ENCODE measurements at regions not wholly inside any gene's neighbourhood (a gene's known extent, or its start where the extent isn't known, plus 50 kb on each side); places are given as distances from the start of the nearest gene placed in this dataset.
A peak's percentile ranks its signal among the peaks of the same experiment; 100 is the strongest.

- no peaks in the 10 kb centered on the region for H3K9me2 ChIP-seq (ENCODE audit: insufficient read depth, low read length)
- H3K4me2 ChIP-seq (ENCODE audit: low read length) = no peak overlapping the region
- H3F3A ChIP-seq (ENCODE audit: insufficient read depth, low read length, poor library complexity, severe bottlenecking) = no peaks in the 10 kb centered on the region
- H3K27me3 ChIP-seq (ENCODE audit: insufficient read depth, low read depth, low read length) = no peaks in the 10 kb centered on the region
- H3K79me2 ChIP-seq (replicated peaks; ENCODE audit: insufficient read depth, low read length) = no peaks in the 10 kb centered on the region
- H3K9me3 ChIP-seq (ENCODE audit: low read length) = no peaks in the 10 kb centered on the region
- no peak overlapping the region for H3K4me3 ChIP-seq (ENCODE audit: low read length)
- no peak overlapping the region for H3K27ac ChIP-seq (ENCODE audit: low read length)
- no peak for TF ChIP-seq MXI1 (conservative IDR thresholded peaks at IDR 0.05; ENCODE audit: poor library complexity, severe bottlenecking)
- no peak for TF ChIP-seq TAF1 (IDR thresholded peaks at IDR 0.05; ENCODE audit: low read depth)
- no peak for TF ChIP-seq POLR2AphosphoS5 (IDR thresholded peaks at IDR 0.05)
- TF ChIP-seq SMC3 (conservative IDR thresholded peaks at IDR 0.05; ENCODE audit: poor library complexity) = no peak
- TF ChIP-seq REST (IDR thresholded peaks at IDR 0.05; ENCODE audit: borderline replicate concordance) = no peak
- no peak for TF ChIP-seq RAD21 (conservative IDR thresholded peaks at IDR 0.05)
- TF ChIP-seq CTCF (IDR thresholded peaks at IDR 0.05; ENCODE audit: poor library complexity, severe bottlenecking) = no peak
- no peak for TF ChIP-seq EP300 (conservative IDR thresholded peaks at IDR 0.05; ENCODE audit: poor library complexity, severe bottlenecking)
- TF ChIP-seq EZH2 (IDR thresholded peaks at IDR 0.05; ENCODE audit: borderline replicate concordance, insufficient read depth, low read length, poor library complexity, severe bottlenecking) = no peak
- H3K9ac ChIP-seq (ENCODE audit: low read length) = no peak overlapping the region
- H3K36me3 ChIP-seq (ENCODE audit: insufficient read depth, low read length) = no peaks in the 10 kb centered on the region
- H4K20me1 ChIP-seq (ENCODE audit: insufficient read depth) = no peaks in the 10 kb centered on the region
- no peak overlapping the region for H2AFZ ChIP-seq (ENCODE audit: low read depth, low read length)
These were observed 52.7 kb upstream of the CRIM1 start for GRCh38 chr2:36302911-36303310.

GRCh38 chr2:36301843-36302242 lies 53.7 kb upstream of the CRIM1 start:
- H3K9ac ChIP-seq (ENCODE audit: low read length) = no peak overlapping the region
- H3K9me2 ChIP-seq (ENCODE audit: insufficient read depth, low read length) = no peaks in the 10 kb centered on the region
- H4K20me1 ChIP-seq (ENCODE audit: insufficient read depth) = no peaks in the 10 kb centered on the region
- H3K36me3 ChIP-seq (ENCODE audit: insufficient read depth, low read length) = no peaks in the 10 kb centered on the region
- no peak overlapping the region for H2AFZ ChIP-seq (ENCODE audit: low read depth, low read length)
- H3K4me2 ChIP-seq (ENCODE audit: low read length) = no peak overlapping the region
- H3K27me3 ChIP-seq (ENCODE audit: insufficient read depth, low read depth, low read length) = no peaks in the 10 kb centered on the region
- H3K9me3 ChIP-seq (ENCODE audit: low read length) = no peaks in the 10 kb centered on the region
- TF ChIP-seq SMC3 (conservative IDR thresholded peaks at IDR 0.05; ENCODE audit: poor library complexity) (peak; percentile 23), REST (IDR thresholded peaks at IDR 0.05; ENCODE audit: borderline replicate concordance) (peak; percentile 44), TAF1 (IDR thresholded peaks at IDR 0.05; ENCODE audit: low read depth) (no peak), CTCF (IDR thresholded peaks at IDR 0.05; ENCODE audit: poor library complexity, severe bottlenecking) (no peak), POLR2AphosphoS5 (IDR thresholded peaks at IDR 0.05) (peak; percentile 74), EZH2 (IDR thresholded peaks at IDR 0.05; ENCODE audit: borderline replicate concordance, insufficient read depth, low read length, poor library complexity, severe bottlenecking) (no peak), MXI1 (conservative IDR thresholded peaks at IDR 0.05; ENCODE audit: poor library complexity, severe bottlenecking) (no peak), RAD21 (conservative IDR thresholded peaks at IDR 0.05) (no peak), EP300 (conservative IDR thresholded peaks at IDR 0.05; ENCODE audit: poor library complexity, severe bottlenecking) (peak; percentile 94)
- H3F3A ChIP-seq (ENCODE audit: insufficient read depth, low read length, poor library complexity, severe bottlenecking) = no peaks in the 10 kb centered on the region
- no peak overlapping the region for H3K4me3 ChIP-seq (ENCODE audit: low read length)
- H3K79me2 ChIP-seq (replicated peaks; ENCODE audit: insufficient read depth, low read length) = no peaks in the 10 kb centered on the region
- H3K27ac ChIP-seq (ENCODE audit: low read length) = peak overlapping the region; percentile 46
